Fibroblast of lung (primary cell): ENCODE measurements at regions not wholly inside any gene's neighbourhood (a gene's known extent, or its start where the extent isn't known, plus 50 kb on each side); places are given as distances from the start of the nearest gene placed in this dataset.

Experiments
- DNase-seq, 2 donors: peaks; one replicate each; pipeline versions ENCODE4 v3.0.0 to v3.0.0-alpha.2; 2010; ENCODE audit warnings: low read depth in 2 of 2
- H2AFZ ChIP-seq: 2 replicates; pipeline ENCODE4 v1.5.1; 2012; ENCODE audit warnings: low read length, control low read depth, inconsistent platforms
- H3K27ac ChIP-seq: 2 replicates; pipeline ENCODE4 v1.5.1; 2011; ENCODE audit warnings: low read length, control low read depth; ENCODE audit not compliant: insufficient read depth
- H3K27me3 ChIP-seq: 2 replicates; pipeline ENCODE4 v1.5.1; 2011; ENCODE audit warnings: mild to moderate bottlenecking, low read length; ENCODE audit not compliant: control insufficient read depth, insufficient read depth
- H3K36me3 ChIP-seq: 2 replicates; pipeline ENCODE4 v1.5.1; 2011; ENCODE audit warnings: low read length; ENCODE audit not compliant: control insufficient read depth, insufficient read depth
- H3K4me1 ChIP-seq: 2 replicates; pipeline ENCODE4 v1.5.1; 2011; ENCODE audit warnings: low read length; ENCODE audit not compliant: control insufficient read depth, insufficient read depth; ENCODE audit errors: extremely low read depth
- H3K4me2 ChIP-seq: 2 replicates; pipeline ENCODE4 v1.5.1; 2011; ENCODE audit warnings: low read length, control low read depth; ENCODE audit not compliant: insufficient read depth; ENCODE audit errors: extremely low read depth
- H3K4me3 ChIP-seq, 4 experiments: fragments of 200-600 bp in 1 of 4; sonication (generic) in 1 of 4; replicated peaks in 1 of 4; 2 replicates each; pipeline ENCODE4 v1.5.1; 2011 to 2016; ENCODE audit warnings: low read length in 4 of 4, low read depth in 3 of 4, mild to moderate bottlenecking in 3 of 4, control low read depth in 2 of 4, inconsistent platforms in 1 of 4, mixed read lengths in 1 of 4; ENCODE audit not compliant: insufficient read depth in 1 of 4; ENCODE audit errors: control extremely low read depth in 1 of 4
- H3K79me2 ChIP-seq: 2 replicates; pipeline ENCODE4 v1.5.1; 2012; ENCODE audit warnings: mild to moderate bottlenecking, low read length, inconsistent platforms; ENCODE audit not compliant: control insufficient read depth, insufficient read depth
- H3K9ac ChIP-seq: 2 replicates; pipeline ENCODE4 v1.5.1; 2011; ENCODE audit warnings: mild to moderate bottlenecking, low read length, control low read depth; ENCODE audit not compliant: insufficient read depth
- H3K9me3 ChIP-seq: 2 replicates; pipeline ENCODE4 v1.5.1; 2012; ENCODE audit warnings: low read depth, low read length; ENCODE audit not compliant: control insufficient read depth, insufficient read depth
- H4K20me1 ChIP-seq: 2 replicates; pipeline ENCODE4 v1.5.1; 2011; ENCODE audit warnings: low read length; ENCODE audit not compliant: control insufficient read depth, insufficient read depth; ENCODE audit errors: extremely low read depth
- EZH2 ChIP-seq: IDR thresholded peaks from 2 replicates; pipeline ENCODE4 v1.5.1; 2012; ENCODE audit warnings: low read length, control low read depth, mild to moderate bottlenecking; ENCODE audit errors: missing control alignments
- TF ChIP-seq, protein P1 (sequence below), 2 donors: IDR thresholded peaks in 1 of 2; conservative IDR thresholded peaks in 1 of 2; 1 replicate in 1 of 2; 2 replicates in 1 of 2; pipeline ENCODE4 v1.5.1; 2011 to 2012; ENCODE audit warnings: low read length in 2 of 2, control low read depth in 1 of 2, inconsistent platforms in 1 of 2, low read depth in 1 of 2, mild to moderate bottlenecking in 1 of 2

DNA sequence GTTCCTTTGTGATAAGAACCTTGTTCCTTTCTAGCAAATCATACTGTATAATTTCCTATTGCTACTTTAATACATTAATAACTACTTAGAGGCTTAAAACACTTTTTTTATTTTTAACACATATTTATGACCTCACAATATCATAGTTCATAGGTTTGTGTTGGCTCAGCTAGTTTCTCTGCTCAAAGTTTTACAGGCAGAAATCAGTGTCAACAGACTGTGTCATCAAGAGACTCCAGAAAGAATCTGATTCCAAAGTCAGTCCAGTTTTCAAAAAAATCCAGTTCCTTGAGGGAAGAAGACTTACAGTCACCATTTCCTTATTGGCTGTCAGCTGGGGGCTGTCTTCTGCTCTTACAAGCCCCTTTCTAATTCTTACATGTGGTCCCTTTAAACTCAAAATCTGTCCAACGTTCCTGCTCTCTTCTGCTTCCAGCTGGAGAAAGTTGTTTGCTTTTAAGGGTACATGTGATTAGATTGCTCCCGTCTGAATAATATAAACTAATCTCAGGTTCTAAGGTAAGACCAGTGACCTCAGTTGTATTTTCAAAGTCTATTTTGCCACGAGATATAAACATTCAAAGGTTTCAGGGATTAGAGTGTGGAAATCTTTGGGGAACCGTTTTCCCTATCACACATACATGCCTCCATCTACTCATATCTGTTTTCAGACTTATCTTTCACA is 267.3 kb upstream of the SLITRK5 start:
- no peak overlapping the region for H2AFZ ChIP-seq
- H3K4me2 ChIP-seq: no peak overlapping the region
- no peaks in the 10 kb centered on the region for H3K27me3 ChIP-seq
- no peaks in the 10 kb centered on the region for H4K20me1 ChIP-seq
- TF ChIP-seq, protein P1, sequence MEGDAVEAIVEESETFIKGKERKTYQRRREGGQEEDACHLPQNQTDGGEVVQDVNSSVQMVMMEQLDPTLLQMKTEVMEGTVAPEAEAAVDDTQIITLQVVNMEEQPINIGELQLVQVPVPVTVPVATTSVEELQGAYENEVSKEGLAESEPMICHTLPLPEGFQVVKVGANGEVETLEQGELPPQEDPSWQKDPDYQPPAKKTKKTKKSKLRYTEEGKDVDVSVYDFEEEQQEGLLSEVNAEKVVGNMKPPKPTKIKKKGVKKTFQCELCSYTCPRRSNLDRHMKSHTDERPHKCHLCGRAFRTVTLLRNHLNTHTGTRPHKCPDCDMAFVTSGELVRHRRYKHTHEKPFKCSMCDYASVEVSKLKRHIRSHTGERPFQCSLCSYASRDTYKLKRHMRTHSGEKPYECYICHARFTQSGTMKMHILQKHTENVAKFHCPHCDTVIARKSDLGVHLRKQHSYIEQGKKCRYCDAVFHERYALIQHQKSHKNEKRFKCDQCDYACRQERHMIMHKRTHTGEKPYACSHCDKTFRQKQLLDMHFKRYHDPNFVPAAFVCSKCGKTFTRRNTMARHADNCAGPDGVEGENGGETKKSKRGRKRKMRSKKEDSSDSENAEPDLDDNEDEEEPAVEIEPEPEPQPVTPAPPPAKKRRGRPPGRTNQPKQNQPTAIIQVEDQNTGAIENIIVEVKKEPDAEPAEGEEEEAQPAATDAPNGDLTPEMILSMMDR (conservative IDR thresholded peaks at IDR 0.05 in 1 of 2, IDR thresholded peaks at IDR 0.05 in 1 of 2; ENCODE audit: low read depth in 1 of 2, low read length in 2 of 2): no peak
- TF ChIP-seq EZH2: no peak
- no peak overlapping the region for H3K4me3 ChIP-seq
- DNase-seq: no peak
- no peaks in the 10 kb centered on the region for H3K4me1 ChIP-seq
- H3K9ac ChIP-seq: no peak overlapping the region
- no peaks in the 10 kb centered on the region for H3K79me2 ChIP-seq
- H3K36me3 ChIP-seq: no peaks in the 10 kb centered on the region
- no peak overlapping the region for H3K27ac ChIP-seq
- H3K9me3 ChIP-seq: no peaks in the 10 kb centered on the region

DNA sequence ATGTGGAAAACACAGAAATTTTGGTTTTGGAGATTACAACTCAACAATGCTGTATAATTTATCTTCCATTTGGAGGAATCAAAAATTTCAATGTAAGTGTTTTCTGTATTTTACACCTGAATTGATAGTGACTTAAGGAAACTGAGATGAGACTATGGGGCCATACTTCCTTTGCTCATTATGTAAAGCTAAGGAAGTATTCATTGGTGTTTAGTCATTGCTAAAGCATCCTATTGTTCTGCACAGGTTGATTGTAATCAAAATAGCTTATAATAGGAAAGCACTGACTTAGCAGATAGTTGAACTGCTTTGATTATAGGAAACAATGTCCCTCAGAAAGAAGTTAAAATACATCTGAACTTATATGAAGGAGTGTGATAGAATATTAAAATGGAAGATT is 244.4 kb upstream of the SLITRK5 start:
- H3K4me3 ChIP-seq: no peak overlapping the region
- H3K9me3 ChIP-seq: no peaks in the 10 kb centered on the region
- DNase-seq: no peak
- H3K9ac ChIP-seq: no peak overlapping the region
- no peaks in the 10 kb centered on the region for H3K4me1 ChIP-seq
- TF ChIP-seq EZH2: no peak
- TF ChIP-seq, protein P1 (conservative IDR thresholded peaks at IDR 0.05 in 1 of 2, IDR thresholded peaks at IDR 0.05 in 1 of 2; ENCODE audit: low read depth in 1 of 2, low read length in 2 of 2): no peak
- H3K36me3 ChIP-seq: no peaks in the 10 kb centered on the region
- H3K27ac ChIP-seq: no peak overlapping the region
- no peaks in the 10 kb centered on the region for H3K27me3 ChIP-seq
- no peaks in the 10 kb centered on the region for H4K20me1 ChIP-seq
- no peak overlapping the region for H2AFZ ChIP-seq
- H3K4me2 ChIP-seq: no peak overlapping the region
- H3K79me2 ChIP-seq: no peaks in the 10 kb centered on the region

DNA sequence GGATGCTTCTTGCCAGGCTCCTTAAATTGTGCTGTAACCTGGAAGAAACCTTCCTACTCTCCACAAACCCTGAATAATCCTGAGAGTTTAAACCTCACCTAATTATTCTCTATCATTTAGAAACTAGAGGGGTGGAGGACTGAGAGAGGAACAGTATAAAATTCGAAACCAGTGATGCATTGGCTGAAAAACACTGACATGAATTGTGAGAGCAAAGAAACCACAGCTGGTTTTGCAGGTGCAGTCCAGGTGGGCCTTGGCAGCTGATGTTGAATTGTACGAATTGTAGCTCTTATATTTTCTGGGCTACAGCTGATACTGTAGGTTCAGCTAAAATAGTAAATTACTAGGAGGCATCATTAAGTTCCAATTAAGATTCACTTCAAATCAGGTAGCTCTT is 227.0 kb upstream of the SLITRK5 start:
- DNase-seq: no peak
- Histone ChIP-seq H3K36me3 (no peaks in the 10 kb centered on the region), H4K20me1 (no peaks in the 10 kb centered on the region), H3K4me2 (no peak overlapping the region), H3K27me3 (no peaks in the 10 kb centered on the region), H3K9ac (no peak overlapping the region), H3K27ac (no peak overlapping the region), H3K4me1 (no peaks in the 10 kb centered on the region), H3K9me3 (no peaks in the 10 kb centered on the region), H3K4me3 (no peak overlapping the region), H2AFZ (no peak overlapping the region), H3K79me2 (no peaks in the 10 kb centered on the region)
- TF ChIP-seq, protein P1 (conservative IDR thresholded peaks at IDR 0.05 in 1 of 2, IDR thresholded peaks at IDR 0.05 in 1 of 2; ENCODE audit: low read depth in 1 of 2, low read length in 2 of 2): no peak
- no peak for TF ChIP-seq EZH2
